Pons (tissue), 1 donor: ENCODE measurements at regions not wholly inside any gene's neighbourhood (a gene's known extent, or its start where the extent isn't known, plus 50 kb on each side); places are given as distances from the start of the nearest gene placed in this dataset.

Source experiments
- DNase-seq: peaks from one replicate; pipeline ENCODE4 v3.0.0-alpha.2; 2016; ENCODE audit warnings: low spot score

- DNase-seq = no peak
Observed at GRCh38 chr2:67462738-67463496, 65.8 kb downstream of the ETAA1 start.

- DNase-seq = no peak
Observed at GRCh38 chr2:67463810-67464209, 66.7 kb downstream of the ETAA1 start.

- no peak for DNase-seq
Observed at GRCh38 chr2:67465623-67466022, 68.5 kb downstream of the ETAA1 start.

DNA sequence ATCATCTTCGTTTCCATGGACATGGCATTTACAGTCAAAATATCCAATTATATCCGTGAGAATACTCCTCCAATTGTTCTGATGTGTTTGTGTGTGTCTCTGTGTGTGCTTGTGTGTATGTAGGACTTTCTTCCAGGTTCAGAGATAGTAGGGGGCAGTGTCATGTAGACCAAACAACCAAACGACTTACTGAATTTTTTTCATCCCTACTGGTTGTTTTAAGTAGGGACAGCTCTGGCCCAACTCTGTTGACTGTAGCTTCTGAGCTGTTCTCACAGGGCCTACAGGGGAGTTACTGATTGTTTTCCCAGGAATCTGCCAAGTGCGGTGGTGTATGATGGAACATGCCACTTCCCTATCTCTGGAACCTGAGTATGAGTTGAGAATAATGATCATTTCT, 69.6 kb downstream of the ETAA1 start:
- no peak for DNase-seq

- DNase-seq = no peak
Observed at GRCh38 chr2:67471681-67472080, 74.5 kb downstream of the ETAA1 start.

DNA sequence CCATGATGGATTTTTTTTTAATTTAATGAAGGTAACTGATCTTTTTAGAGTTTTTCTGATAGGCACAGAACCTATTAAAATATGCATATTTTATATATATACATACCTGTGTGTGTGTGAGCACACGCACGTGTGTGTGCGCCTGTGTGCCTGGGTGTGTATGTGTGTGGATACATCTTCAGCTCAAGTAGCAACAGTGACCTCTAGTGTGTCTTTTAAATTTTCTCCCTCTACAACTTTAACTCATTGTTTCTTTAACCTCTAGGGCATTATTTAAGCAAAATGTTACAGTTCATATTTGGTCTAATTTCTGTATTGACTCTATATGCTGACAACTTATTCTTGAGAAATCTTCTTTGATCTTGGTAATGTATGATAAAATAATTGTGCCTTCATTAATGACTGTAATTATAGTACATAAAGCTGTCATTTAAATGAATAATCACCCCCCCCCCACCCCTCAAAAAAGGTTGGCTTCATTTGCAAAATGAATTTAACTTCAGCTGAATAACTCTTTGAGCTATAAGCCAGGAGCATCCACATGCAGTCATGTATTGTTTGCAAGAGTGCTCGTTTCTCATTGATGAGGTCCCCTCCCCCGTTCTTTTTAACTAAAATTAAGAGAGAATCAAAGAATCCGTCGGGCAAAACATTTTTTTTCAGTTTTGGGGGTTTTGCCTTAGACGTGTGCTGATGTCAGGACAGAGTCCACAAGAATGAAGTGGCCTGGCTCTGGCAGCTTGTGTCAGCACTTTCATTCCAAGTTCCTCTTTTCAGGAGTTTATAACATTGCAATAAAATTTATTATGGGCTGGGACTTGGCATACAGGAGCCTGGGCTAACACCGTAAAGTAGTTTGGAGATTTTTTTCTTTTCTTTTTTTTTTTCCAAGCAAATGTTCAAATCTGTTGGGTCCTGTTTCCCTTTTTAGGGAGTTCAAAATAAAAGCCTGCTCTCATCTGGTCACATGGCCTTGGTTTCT, 80.0 kb downstream of the ETAA1 start:
- peak; percentile 29 for DNase-seq

GRCh38 chr2:67479261-67479660, 82.1 kb downstream of the ETAA1 start:
- no peak for DNase-seq

GRCh38 chr2:67485431-67485830, 88.3 kb downstream of the ETAA1 start:
- DNase-seq = no peak

DNA sequence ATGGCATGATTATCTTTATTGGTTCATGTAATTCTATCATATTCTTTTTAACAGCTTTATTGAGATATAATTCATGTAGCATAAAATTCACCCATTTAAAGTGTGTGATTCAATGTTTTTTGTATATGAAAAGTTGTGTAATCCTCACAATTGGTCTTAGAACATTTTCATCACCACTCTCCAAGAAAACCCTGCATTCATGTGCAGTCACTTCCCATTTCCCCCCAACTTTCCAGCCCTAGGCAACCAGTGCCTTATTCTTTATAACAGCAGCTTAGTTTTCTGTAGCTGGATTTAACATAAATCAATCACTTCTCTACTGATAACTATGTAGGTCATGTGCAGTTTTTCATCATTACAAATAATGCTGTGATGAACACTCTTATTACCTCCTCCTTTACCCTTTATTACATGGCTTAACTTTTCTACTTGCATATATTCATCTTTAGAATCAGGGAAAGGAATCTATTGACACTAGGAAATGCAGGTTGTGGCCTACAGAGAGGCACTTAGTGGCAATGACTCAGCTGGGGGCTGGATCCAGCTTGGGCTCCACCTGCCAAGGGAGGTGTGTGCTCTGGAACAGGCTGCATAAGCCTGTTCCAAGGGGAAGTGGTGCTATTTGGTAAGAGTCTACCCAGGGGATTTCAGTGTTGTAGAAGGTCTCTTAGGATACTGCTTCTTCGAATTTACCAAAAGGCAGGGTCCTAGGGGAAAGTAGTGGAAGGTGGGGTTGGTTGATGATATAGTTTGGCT, 89.1 kb downstream of the ETAA1 start:
- no peak for DNase-seq

DNA sequence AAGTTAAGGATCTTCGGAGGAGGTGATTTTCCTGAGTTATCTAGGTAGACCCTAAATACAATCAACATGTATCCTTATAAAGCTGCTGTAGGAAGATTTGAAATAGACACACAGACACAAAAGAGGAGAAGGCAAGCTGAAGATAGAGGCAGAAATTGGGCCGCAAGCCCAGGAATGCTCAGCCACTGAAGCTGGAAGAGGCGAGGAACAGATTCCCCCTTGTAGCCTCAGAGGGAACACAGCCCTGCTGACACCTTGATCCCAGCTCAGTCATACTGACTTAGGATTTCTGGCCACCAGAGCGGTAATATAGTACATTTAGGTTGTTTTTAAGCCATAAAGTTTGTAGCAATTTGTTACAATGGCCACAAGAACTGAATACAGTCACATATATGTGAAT, 90.9 kb downstream of the ETAA1 start:
- DNase-seq = no peak

- DNase-seq = no peak
Observed at GRCh38 chr2:67489396-67489795, 92.3 kb downstream of the ETAA1 start.

GRCh38 chr2:67498931-67499330, 101.8 kb downstream of the ETAA1 start:
- no peak for DNase-seq

- no peak for DNase-seq
Observed at GRCh38 chr2:67499989-67500388, 102.9 kb downstream of the ETAA1 start.

- DNase-seq = no peak
Observed at GRCh38 chr2:67500541-67500940, 103.4 kb downstream of the ETAA1 start.

- DNase-seq = no peak
Observed at GRCh38 chr2:67502346-67503065, 105.4 kb downstream of the ETAA1 start.

DNA sequence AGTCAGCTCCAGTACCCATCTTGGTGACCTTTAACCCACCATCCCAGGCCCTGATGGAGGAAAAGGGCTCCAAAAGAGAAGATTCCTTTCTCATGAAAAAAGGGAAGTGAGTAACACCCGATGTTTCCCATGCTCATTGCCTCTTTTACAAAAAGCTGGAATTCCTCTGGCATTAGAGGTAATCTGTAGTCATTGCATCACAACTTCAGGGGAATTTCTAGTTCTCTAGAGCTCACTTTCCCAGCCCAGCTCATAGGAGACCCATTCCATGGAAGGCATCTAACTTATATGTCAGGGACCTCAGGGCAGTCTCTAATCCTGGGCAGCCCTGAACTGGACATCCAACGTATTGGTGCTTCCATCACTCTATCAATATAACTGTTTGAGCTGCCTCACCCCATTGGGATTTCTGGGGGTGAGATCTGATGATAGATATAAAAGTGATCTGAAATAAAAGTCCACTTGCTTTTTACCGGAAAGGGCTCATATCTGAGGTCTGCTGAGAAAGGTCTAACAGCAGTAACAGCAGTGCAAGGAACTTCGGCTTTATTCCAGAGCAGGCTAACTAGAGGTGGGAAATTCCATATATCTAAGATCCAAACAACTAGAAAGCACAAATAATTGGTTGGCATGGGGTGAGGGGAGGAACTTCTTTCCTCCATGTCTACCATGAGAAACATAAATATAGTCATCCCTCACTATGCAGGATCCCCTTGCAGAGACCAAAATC, 106.1 kb downstream of the ETAA1 start:
- no peak for DNase-seq

- DNase-seq = no peak
Observed at GRCh38 chr2:67510745-67511144, 113.6 kb downstream of the ETAA1 start.

GRCh38 chr2:67514515-67514914, 117.4 kb downstream of the ETAA1 start:
- no peak for DNase-seq

DNA sequence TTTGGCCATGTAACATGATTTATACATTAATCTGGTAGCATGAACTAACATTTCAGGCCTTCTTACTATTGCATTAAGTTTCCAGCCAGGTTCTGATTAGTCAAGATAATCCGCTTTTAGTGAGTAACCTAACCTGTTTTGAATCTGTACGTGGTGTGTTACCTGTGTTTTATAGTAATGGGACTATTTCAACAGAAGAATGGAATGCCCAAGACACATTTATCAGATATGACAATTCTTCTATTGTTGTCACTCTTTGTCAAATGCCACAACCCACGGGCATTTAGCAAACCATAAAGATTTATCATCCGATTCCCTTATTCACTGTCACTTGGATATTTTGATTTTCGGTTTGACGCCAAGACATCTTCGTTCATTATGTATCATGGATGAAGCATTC, 117.9 kb downstream of the ETAA1 start:
- DNase-seq = no peak

DNA sequence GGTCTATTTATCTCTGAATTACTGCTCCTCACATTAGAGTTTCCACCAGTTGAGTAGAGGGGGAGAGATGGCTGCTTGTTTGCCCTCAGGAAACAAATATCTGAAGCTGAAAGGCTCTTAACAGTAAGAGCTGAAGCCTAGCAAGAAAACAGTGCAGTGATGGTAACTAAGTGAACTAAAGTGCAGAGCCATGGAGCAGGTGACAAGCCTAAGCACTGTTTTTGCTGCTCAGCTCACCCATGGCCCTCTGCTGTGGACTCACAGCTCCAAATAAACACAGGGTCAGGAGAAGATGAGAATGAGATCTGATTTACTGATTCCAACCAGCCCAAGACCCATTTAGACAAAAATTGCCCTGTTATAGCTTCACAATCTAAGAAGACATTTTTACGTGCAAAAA, 118.4 kb downstream of the ETAA1 start:
- DNase-seq = no peak

GRCh38 chr2:67516362-67516761, 119.2 kb downstream of the ETAA1 start:
- no peak for DNase-seq
